SK-N-SH (cell line): ENCODE measurements at regions not wholly inside any gene's neighbourhood (a gene's known extent, or its start where the extent isn't known, plus 50 kb on each side); places are given as distances from the start of the nearest gene placed in this dataset.
A peak's percentile ranks its signal among the peaks of the same experiment; 100 is the strongest.

Experiments used
- CTCF ChIA-PET: fragments of 300-600, 350-600 bp; formaldehyde crosslinking; extraction: SDS; loops from one replicate; lab custom pipeline; 2021; lab: Yijun Ruan, JAX
- POLR2A ChIA-PET: fragments of 350-600 bp; sonication (Branson Sonifier 250); formaldehyde crosslinking; extraction: SDS; loops from one replicate; lab custom pipeline; 2020; ENCODE audit warnings: antibody characterized with exemption, inconsistent platforms; lab: Yijun Ruan, JAX
- DNase-seq: peaks from one replicate; pipeline ENCODE4 v3.0.0; 2012
- H2AFZ ChIP-seq: fragments of 200-600 bp; sonication (generic); 2 replicates; pipeline ENCODE4 v1.8.1; 2016; ENCODE audit warnings: antibody characterized with exemption, mild to moderate bottlenecking, low read depth
- H3F3A ChIP-seq: fragments of 200-600 bp; sonication (generic); replicated peaks from 2 replicates; pipeline ENCODE3; 2016; ENCODE audit warnings: antibody characterized with exemption, mild to moderate bottlenecking; ENCODE audit not compliant: insufficient read depth
- H3K27ac ChIP-seq, 2 experiments: fragments of 200-500 bp in 1 of 2; fragments of 200-600 bp in 1 of 2; sonication (Bioruptor generic) in 1 of 2; sonication (generic), shearing (Covaris generic) in 1 of 2; 2 replicates each; pipeline versions ENCODE4 v1.5.1 to v1.6.1; 2014 to 2016; ENCODE audit warnings: low read depth in 2 of 2, inconsistent platforms in 1 of 2, low read length in 1 of 2, mild to moderate bottlenecking in 1 of 2, mixed read lengths in 1 of 2
- H3K27me3 ChIP-seq: fragments of 200-600 bp; sonication (generic), shearing (Covaris generic); 2 replicates; pipeline ENCODE4 v1.6.1; 2016; ENCODE audit warnings: mixed run types; ENCODE audit not compliant: insufficient read depth
- H3K36me3 ChIP-seq, 2 experiments: fragments of 200-500 bp in 1 of 2; fragments of 200-600 bp in 1 of 2; sonication (Bioruptor generic) in 1 of 2; sonication (generic) in 1 of 2; replicated peaks in 1 of 2; 2 replicates each; pipeline versions ENCODE3 to v1.5.1; 2014 to 2016; ENCODE audit warnings: low read length in 1 of 2, mild to moderate bottlenecking in 1 of 2; ENCODE audit not compliant: insufficient read depth in 2 of 2, control insufficient read depth in 1 of 2
- H3K4me1 ChIP-seq, 2 experiments: fragments of 200-500 bp in 1 of 2; fragments of 200-600 bp in 1 of 2; sonication (Bioruptor generic) in 1 of 2; sonication (generic), shearing (Covaris generic) in 1 of 2; 2 replicates each; pipeline versions ENCODE4 v1.5.1 to v1.6.1; 2014 to 2016; ENCODE audit warnings: low read depth in 1 of 2, low read length in 1 of 2, mixed run types in 1 of 2; ENCODE audit not compliant: insufficient read depth in 2 of 2, control insufficient read depth in 1 of 2
- H3K4me2 ChIP-seq: fragments of 200-600 bp; sonication (generic), shearing (Covaris generic); 2 replicates; pipeline ENCODE4 v1.6.1; 2017; ENCODE audit warnings: mixed run types
- H3K4me3 ChIP-seq, 2 experiments: fragments of 200-500 bp in 1 of 2; fragments of 200-600 bp in 1 of 2; sonication (Bioruptor generic) in 1 of 2; sonication (generic), shearing (Covaris generic) in 1 of 2; 2 replicates each; pipeline versions ENCODE4 v1.5.1 to v1.8.1; 2014 to 2016; ENCODE audit warnings: low read depth in 2 of 2, inconsistent platforms in 1 of 2, low read length in 1 of 2, mild to moderate bottlenecking in 1 of 2, mixed read lengths in 1 of 2, moderate library complexity in 1 of 2
- H3K79me2 ChIP-seq: fragments of 200-600 bp; sonication (generic); 2 replicates; pipeline ENCODE4 v1.8.1; 2017; ENCODE audit warnings: mild to moderate bottlenecking; ENCODE audit not compliant: insufficient read depth
- H3K9ac ChIP-seq: fragments of 200-600 bp; sonication (generic); 2 replicates; pipeline ENCODE4 v1.6.1; 2017; ENCODE audit warnings: mixed run types
- H3K9me2 ChIP-seq: fragments of 200-600 bp; sonication (generic); 2 replicates; pipeline ENCODE4 v1.6.1; 2017; ENCODE audit warnings: mixed run types
- H3K9me3 ChIP-seq: fragments of 200-600 bp; sonication (generic); 2 replicates; pipeline ENCODE4 v1.6.1; 2017; ENCODE audit warnings: mixed run types, mild to moderate bottlenecking, moderate library complexity
- H4K20me1 ChIP-seq: fragments of 200-600 bp; sonication (generic); 2 replicates; pipeline ENCODE4 v1.6.1; 2017; ENCODE audit warnings: mild to moderate bottlenecking, mixed run types; ENCODE audit not compliant: insufficient read depth
- CHD2 ChIP-seq: fragments of 150-350 bp; IDR thresholded peaks from 2 replicates; pipeline ENCODE4 v1.6.1; 2018; ENCODE audit warnings: low read length; ENCODE audit not compliant: partially characterized antibody
- EP300 ChIP-seq, 2 experiments: IDR thresholded peaks; 2 replicates each; pipeline versions ENCODE4 v1.4.0 to v1.6.1; 2012; ENCODE audit warnings: borderline replicate concordance in 1 of 2, low read depth in 1 of 2, low read length in 1 of 2
- FOXJ3 ChIP-seq: sonication (generic); formaldehyde crosslinking; IDR thresholded peaks from 2 replicates; pipeline ENCODE4 v1.5.1; 2020; ENCODE audit warnings: mild to moderate bottlenecking, missing genetic modification reagents
- GATA2 ChIP-seq: sonication (generic); formaldehyde crosslinking; IDR thresholded peaks from 2 replicates; pipeline ENCODE4 v1.5.0; 2020; ENCODE audit warnings: mild to moderate bottlenecking, missing genetic modification reagents
- RCOR1 ChIP-seq: fragments of 150-350 bp; IDR thresholded peaks from 2 replicates; pipeline ENCODE4 v1.6.1; 2017; ENCODE audit warnings: antibody characterized with exemption, low read length
- RFX5 ChIP-seq: IDR thresholded peaks from 2 replicates; pipeline ENCODE4 v1.6.1; 2012; ENCODE audit warnings: mild to moderate bottlenecking, improper control_type of control experiment, low read length
- SMC3 ChIP-seq: IDR thresholded peaks from 2 replicates; pipeline ENCODE4 v1.6.1; 2012; ENCODE audit warnings: low read depth, low read length, improper control_type of control experiment
- WGBS: methylation state at CpG from one replicate; pipeline ENCODE4 v1.1.6; 2017; ENCODE audit warnings: low lambda C conversion rate; 5-methylcytosine and 5-hydroxymethylcytosine counted together
- TF ChIP-seq, protein P1 (sequence below): IDR thresholded peaks from 2 replicates; pipeline ENCODE4 v1.4.0; 2012; ENCODE audit warnings: low read depth
- TF ChIP-seq, protein P2 (sequence below): IDR thresholded peaks from 2 replicates; pipeline ENCODE4 v1.6.1; 2012; ENCODE audit warnings: mild to moderate bottlenecking, low read depth, low read length, moderate library complexity
- TF ChIP-seq, protein P3 (sequence below): fragments of 150-350 bp; IDR thresholded peaks from 2 replicates; pipeline ENCODE4 v1.6.1; 2017; ENCODE audit warnings: antibody characterized with exemption, low read length, low read depth, borderline replicate concordance

DNA sequence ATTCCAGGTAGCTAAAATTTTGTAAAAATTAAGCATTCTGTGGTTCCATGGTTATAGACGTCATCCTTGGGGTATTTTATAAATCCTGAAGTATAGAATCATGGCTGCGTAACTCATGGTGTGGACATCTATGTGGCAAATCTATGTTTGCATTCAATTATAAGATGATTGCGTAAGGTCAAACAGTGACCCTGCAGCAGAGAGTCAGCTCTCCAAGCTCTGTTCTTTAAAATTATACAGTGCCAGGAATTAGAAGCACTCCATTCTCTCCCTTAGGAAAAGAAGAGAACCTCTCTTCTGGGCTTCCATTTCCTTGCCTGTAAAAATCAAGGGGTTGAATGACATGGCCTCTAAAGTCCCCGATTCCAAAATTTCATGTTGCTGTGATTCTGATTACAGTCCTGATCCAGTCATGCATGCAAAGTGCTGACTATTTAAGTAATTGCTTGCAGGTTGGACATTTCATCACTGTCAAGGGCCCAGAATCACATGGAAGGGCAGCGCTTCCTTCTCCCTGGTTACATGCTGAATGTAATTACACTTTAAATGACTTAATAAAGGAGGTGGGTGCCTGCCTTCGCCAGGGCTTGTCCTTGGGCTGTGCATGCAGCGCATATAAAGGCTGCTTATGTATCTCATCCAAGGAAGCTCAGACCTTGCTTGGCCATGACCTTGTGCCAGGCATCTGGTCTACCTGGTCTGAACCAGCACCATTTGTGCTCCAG, 550.7 kb downstream of the TYW1 start:
- ChIA-PET CTCF (interaction anchor here (0.6 to 1.4 kb wide), 4 partner anchors 51 to 1054 kb away, joined by 3 to 4 read pairs (median 4); no protein-coding TSS in a partner anchor), POLR2A (no interaction called here)
- 44% methylated on average over 7 of the region's 7 CpGs for WGBS

GRCh38 chr7:67549126-67549525, 552.5 kb downstream of the TYW1 start:
- H3K27me3 ChIP-seq: no peaks in the 10 kb centered on the region
- no peaks in the 10 kb centered on the region for H4K20me1 ChIP-seq
- no peak overlapping the region for H3K27ac ChIP-seq
- no peak overlapping the region for H2AFZ ChIP-seq
- 43% methylated on average over 3 of the region's 3 CpGs for WGBS
- H3K9me2 ChIP-seq: no peaks in the 10 kb centered on the region
- no peaks in the 10 kb centered on the region for H3K79me2 ChIP-seq
- H3K4me1 ChIP-seq: peaks cover 0 to 4% of the 10 kb centered on the region in 2 experiments; a peak in 1 of 4 replicates
- ChIA-PET POLR2A (no interaction called here), CTCF (no interaction called here)
- H3K9ac ChIP-seq: no peak overlapping the region
- no peaks in the 10 kb centered on the region for H3K36me3 ChIP-seq
- no peak for DNase-seq
- TF ChIP-seq, protein P1, sequence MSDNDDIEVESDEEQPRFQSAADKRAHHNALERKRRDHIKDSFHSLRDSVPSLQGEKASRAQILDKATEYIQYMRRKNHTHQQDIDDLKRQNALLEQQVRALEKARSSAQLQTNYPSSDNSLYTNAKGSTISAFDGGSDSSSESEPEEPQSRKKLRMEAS: no peak
- no peak overlapping the region for H3K4me2 ChIP-seq
- H3K4me3 ChIP-seq: no peak overlapping the region
- H3K9me3 ChIP-seq: no peaks in the 10 kb centered on the region
- H3F3A ChIP-seq: no peaks in the 10 kb centered on the region

More for the DNA sequence above, 550.7 kb downstream of the TYW1 start:
- Histone ChIP-seq H3K36me3 (no peaks in the 10 kb centered on the region), H3K27me3 (no peaks in the 10 kb centered on the region), H3K4me3 (no peak overlapping the region), H4K20me1 (no peaks in the 10 kb centered on the region), H3K79me2 (no peaks in the 10 kb centered on the region), H3K27ac (no peak overlapping the region), H3K9ac (no peak overlapping the region), H3K9me3 (no peaks in the 10 kb centered on the region), H2AFZ (no peak overlapping the region), H3K4me2 (no peak overlapping the region), H3K9me2 (no peaks in the 10 kb centered on the region), H3K4me1 (peaks cover 0 to 4% of the 10 kb centered on the region in 2 experiments; a peak in 1 of 4 replicates), H3F3A (no peaks in the 10 kb centered on the region)
- peak; percentile 50 for DNase-seq
- TF ChIP-seq FOXJ3 (CRISPR knock-in tag) (no peak), SMC3 (no peak), CHD2 (no peak), RFX5 (no peak), RCOR1 (no peak; the same call in 1 of the 2 replicates), EP300 (IDR thresholded peaks at IDR 0.05; ENCODE audit: borderline replicate concordance in 1 of 2, low read depth in 1 of 2, low read length in 1 of 2) (no peak), GATA2 (CRISPR knock-in tag) (no peak)
- TF ChIP-seq, protein P2, sequence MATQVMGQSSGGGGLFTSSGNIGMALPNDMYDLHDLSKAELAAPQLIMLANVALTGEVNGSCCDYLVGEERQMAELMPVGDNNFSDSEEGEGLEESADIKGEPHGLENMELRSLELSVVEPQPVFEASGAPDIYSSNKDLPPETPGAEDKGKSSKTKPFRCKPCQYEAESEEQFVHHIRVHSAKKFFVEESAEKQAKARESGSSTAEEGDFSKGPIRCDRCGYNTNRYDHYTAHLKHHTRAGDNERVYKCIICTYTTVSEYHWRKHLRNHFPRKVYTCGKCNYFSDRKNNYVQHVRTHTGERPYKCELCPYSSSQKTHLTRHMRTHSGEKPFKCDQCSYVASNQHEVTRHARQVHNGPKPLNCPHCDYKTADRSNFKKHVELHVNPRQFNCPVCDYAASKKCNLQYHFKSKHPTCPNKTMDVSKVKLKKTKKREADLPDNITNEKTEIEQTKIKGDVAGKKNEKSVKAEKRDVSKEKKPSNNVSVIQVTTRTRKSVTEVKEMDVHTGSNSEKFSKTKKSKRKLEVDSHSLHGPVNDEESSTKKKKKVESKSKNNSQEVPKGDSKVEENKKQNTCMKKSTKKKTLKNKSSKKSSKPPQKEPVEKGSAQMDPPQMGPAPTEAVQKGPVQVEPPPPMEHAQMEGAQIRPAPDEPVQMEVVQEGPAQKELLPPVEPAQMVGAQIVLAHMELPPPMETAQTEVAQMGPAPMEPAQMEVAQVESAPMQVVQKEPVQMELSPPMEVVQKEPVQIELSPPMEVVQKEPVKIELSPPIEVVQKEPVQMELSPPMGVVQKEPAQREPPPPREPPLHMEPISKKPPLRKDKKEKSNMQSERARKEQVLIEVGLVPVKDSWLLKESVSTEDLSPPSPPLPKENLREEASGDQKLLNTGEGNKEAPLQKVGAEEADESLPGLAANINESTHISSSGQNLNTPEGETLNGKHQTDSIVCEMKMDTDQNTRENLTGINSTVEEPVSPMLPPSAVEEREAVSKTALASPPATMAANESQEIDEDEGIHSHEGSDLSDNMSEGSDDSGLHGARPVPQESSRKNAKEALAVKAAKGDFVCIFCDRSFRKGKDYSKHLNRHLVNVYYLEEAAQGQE: no peak
- TF ChIP-seq, protein P3, sequence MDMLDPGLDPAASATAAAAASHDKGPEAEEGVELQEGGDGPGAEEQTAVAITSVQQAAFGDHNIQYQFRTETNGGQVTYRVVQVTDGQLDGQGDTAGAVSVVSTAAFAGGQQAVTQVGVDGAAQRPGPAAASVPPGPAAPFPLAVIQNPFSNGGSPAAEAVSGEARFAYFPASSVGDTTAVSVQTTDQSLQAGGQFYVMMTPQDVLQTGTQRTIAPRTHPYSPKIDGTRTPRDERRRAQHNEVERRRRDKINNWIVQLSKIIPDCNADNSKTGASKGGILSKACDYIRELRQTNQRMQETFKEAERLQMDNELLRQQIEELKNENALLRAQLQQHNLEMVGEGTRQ: no peak
